ENCODE measurements at regions not wholly inside any gene's neighbourhood (a gene's known extent, or its start where the extent isn't known, plus 50 kb on each side); places are given as distances from the start of the nearest gene placed in this dataset.

- Histone ChIP-seq H3K27me3 (no peaks in the 10 kb centered on the region), H3K36me3 (no peaks in the 10 kb centered on the region), H3K4me3 (no peak overlapping the region), H3K27ac (no peak overlapping the region), H3K4me1 (ENCODE audit: low read depth) (no peaks in the 10 kb centered on the region), H3K9me3 (ENCODE audit: low read depth) (no peaks in the 10 kb centered on the region)
- DNase-seq (ENCODE audit: low read depth in 1 of 2, low spot score in 1 of 2) = peak in 1 of 2 donors; percentile 36
- TF ChIP-seq CTCF (IDR thresholded peaks at IDR 0.05; ENCODE audit: low read depth, low read length) = no peak
These were observed 81.3 kb upstream of the BHLHE40 start for GRCh38 chr3:4897765-4898453.

- Histone ChIP-seq H3K27me3 (no peaks in the 10 kb centered on the region), H3K4me3 (no peak overlapping the region), H3K36me3 (no peaks in the 10 kb centered on the region), H3K9me3 (ENCODE audit: low read depth) (no peaks in the 10 kb centered on the region), H3K4me1 (ENCODE audit: low read depth) (no peaks in the 10 kb centered on the region), H3K27ac (no peak overlapping the region)
- no peak for TF ChIP-seq CTCF (IDR thresholded peaks at IDR 0.05; ENCODE audit: low read depth, low read length)
- peak in 1 of 2 donors; percentile 27 for DNase-seq (ENCODE audit: low read depth in 1 of 2, low spot score in 1 of 2)
These were observed 80.6 kb upstream of the BHLHE40 start for GRCh38 chr3:4898454-4899313.

GRCh38 chr3:4899710-4900109 lies 79.5 kb upstream of the BHLHE40 start:
- no peaks in the 10 kb centered on the region for H3K4me1 ChIP-seq (ENCODE audit: low read depth)
- no peaks in the 10 kb centered on the region for H3K9me3 ChIP-seq (ENCODE audit: low read depth)
- TF ChIP-seq CTCF (IDR thresholded peaks at IDR 0.05; ENCODE audit: low read depth, low read length) = no peak
- no peak overlapping the region for H3K4me3 ChIP-seq
- DNase-seq (ENCODE audit: low read depth in 1 of 2, low spot score in 1 of 2) = no peak
- no peaks in the 10 kb centered on the region for H3K27me3 ChIP-seq
- H3K36me3 ChIP-seq = no peaks in the 10 kb centered on the region
- H3K27ac ChIP-seq = no peak overlapping the region

- no peaks in the 10 kb centered on the region for H3K27me3 ChIP-seq
- no peak for DNase-seq (ENCODE audit: low read depth in 1 of 2, low spot score in 1 of 2)
- no peaks in the 10 kb centered on the region for H3K9me3 ChIP-seq (ENCODE audit: low read depth)
- no peak for TF ChIP-seq CTCF (IDR thresholded peaks at IDR 0.05; ENCODE audit: low read depth, low read length)
- no peak overlapping the region for H3K4me3 ChIP-seq
- no peak overlapping the region for H3K27ac ChIP-seq
- H3K36me3 ChIP-seq = no peaks in the 10 kb centered on the region
- no peaks in the 10 kb centered on the region for H3K4me1 ChIP-seq (ENCODE audit: low read depth)
These were observed 78.9 kb upstream of the BHLHE40 start for GRCh38 chr3:4900298-4900697.

- Histone ChIP-seq H3K27me3 (no peaks in the 10 kb centered on the region), H3K36me3 (no peaks in the 10 kb centered on the region), H3K27ac (no peak overlapping the region), H3K9me3 (ENCODE audit: low read depth) (no peaks in the 10 kb centered on the region), H3K4me3 (no peak overlapping the region), H3K4me1 (ENCODE audit: low read depth) (peaks cover 5% of the 10 kb centered on the region)
- peak in 1 of 2 donors; percentile 57 for DNase-seq (ENCODE audit: low read depth in 1 of 2, low spot score in 1 of 2)
- TF ChIP-seq CTCF (IDR thresholded peaks at IDR 0.05; ENCODE audit: low read depth, low read length) = no peak
These were observed 74.2 kb upstream of the BHLHE40 start for GRCh38 chr3:4904811-4905695.
